ENCODE measurements at regions not wholly inside any gene's neighbourhood (a gene's known extent, or its start where the extent isn't known, plus 50 kb on each side); places are given as distances from the start of the nearest gene placed in this dataset.

DNA sequence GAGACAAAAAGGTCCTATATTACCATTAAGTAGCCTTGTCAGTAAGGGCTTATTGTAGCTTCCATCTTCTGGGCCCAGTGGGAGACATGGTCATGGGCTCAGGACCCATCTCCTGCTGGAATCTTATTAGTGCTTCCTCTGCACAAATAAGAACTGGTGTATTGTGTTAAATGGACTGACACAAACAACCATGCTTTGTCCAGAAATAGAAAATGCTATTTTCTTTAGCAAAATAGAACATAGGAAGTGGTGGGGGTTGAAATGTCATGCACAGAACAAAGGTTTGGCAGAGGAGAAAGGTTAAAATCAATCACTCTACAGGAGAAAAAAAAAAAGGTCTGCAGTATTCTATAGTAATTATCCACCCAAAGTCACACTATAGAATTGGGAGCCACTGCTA lies 252.2 kb downstream of the ELAVL2 start:
- in situ Hi-C loops (cut with MboI; ENCODE audit: low sequenced_read_pairs) (no loop called here), dilution Hi-C loops (cut with HindIII; ENCODE audit: low sequenced_read_pairs, unreplicated experiment) (no loop called here), intact Hi-C loops (cut with micrococcal nuclease) (no loop called here)
- Histone ChIP-seq H3K79me1 (ENCODE audit: low read depth in 1 of 2, low read length in 2 of 2) (no peaks in the 10 kb centered on the region), H3K4me1 (ENCODE audit: control insufficient read depth, insufficient read depth, low read length) (no peaks in the 10 kb centered on the region), H3K56ac (ENCODE audit: extremely low read depth, insufficient read depth, low read length) (no peak overlapping the region), H2BK120ac (ENCODE audit: low read depth, low read length) (no peak overlapping the region), H3K14ac (replicated peaks; ENCODE audit: low read depth, low read length) (no peak overlapping the region), H3K4me2 (ENCODE audit: low read depth, low read length) (no peak overlapping the region), H3K36me3 (ENCODE audit: control insufficient read depth, insufficient read depth, low read length) (no peaks in the 10 kb centered on the region), H4K5ac (ENCODE audit: low read depth, low read length) (no peak overlapping the region), H4K20me1 (ENCODE audit: insufficient read depth, low read length) (no peaks in the 10 kb centered on the region), H3K18ac (ENCODE audit: low read depth, low read length) (no peak overlapping the region), H2BK5ac (ENCODE audit: low read depth, low read length, poor library complexity, severe bottlenecking) (no peak overlapping the region), H3K9ac (ENCODE audit: low read depth, low read length) (no peak overlapping the region), H3K4me3 (ENCODE audit: insufficient read depth, low read depth, low read length) (no peak overlapping the region), H3K27ac (ENCODE audit: insufficient read depth, low read length) (no peak overlapping the region), H2BK15ac (ENCODE audit: low read depth, low read length) (no peak overlapping the region), H2AK5ac (ENCODE audit: low read depth, low read length) (no peak overlapping the region), H3K27me3 (ENCODE audit: control insufficient read depth, insufficient read depth, low read length) (no peaks in the 10 kb centered on the region), H4K91ac (ENCODE audit: insufficient read depth, low read depth, low read length) (no peak overlapping the region), H3K9me3 (ENCODE audit: control insufficient read depth, insufficient read depth, low read length) (peaks cover 12% of the 10 kb centered on the region), H2AK9ac (replicated peaks; ENCODE audit: low read depth, low read length, poor library complexity) (no peak overlapping the region), H3K9me1 (ENCODE audit: insufficient read depth, low read length) (no peaks in the 10 kb centered on the region), H3K23ac (ENCODE audit: low read depth, low read length) (no peak overlapping the region), H3K4ac (ENCODE audit: low read depth, low read length) (no peak overlapping the region), H2BK20ac (ENCODE audit: low read depth, low read length) (no peak overlapping the region), H2AFZ (replicated peaks; ENCODE audit: low read length, poor library complexity) (no peak overlapping the region), H4K8ac (ENCODE audit: low read depth in 2 of 2, low read length in 2 of 2) (no peak overlapping the region)
- no peak for TF ChIP-seq RAD21 (IDR thresholded peaks at IDR 0.05; ENCODE audit: low read length)
- BruUV-seq (replicated peaks) = no TSS peak
- DNase-seq = no peak
- ATAC-seq (ENCODE audit: low read depth) = no peak
- ChIA-PET POLR2A (ENCODE audit: unreplicated experiment) (no interaction called here), CTCF (no interaction called here)

All from IMR-90 (cell line).